GM12865 (cell line): ENCODE measurements at regions not wholly inside any gene's neighbourhood (a gene's known extent, or its start where the extent isn't known, plus 50 kb on each side); places are given as distances from the start of the nearest gene placed in this dataset.

Source experiments
- DNase-seq: peaks from one replicate; pipeline ENCODE4 v3.0.0; 2010; ENCODE audit warnings: low read depth
- H3K4me3 ChIP-seq: 2 replicates; pipeline ENCODE4 v1.5.1; 2011; ENCODE audit warnings: mild to moderate bottlenecking, low read depth, low read length, control low read depth
- TF ChIP-seq, protein P1 (sequence below): IDR thresholded peaks from 2 replicates; pipeline ENCODE4 v1.5.1; 2011; ENCODE audit warnings: low read length, control low read depth, low read depth, inconsistent platforms; ENCODE audit not compliant: insufficient read depth; ENCODE audit errors: missing control alignments

DNA sequence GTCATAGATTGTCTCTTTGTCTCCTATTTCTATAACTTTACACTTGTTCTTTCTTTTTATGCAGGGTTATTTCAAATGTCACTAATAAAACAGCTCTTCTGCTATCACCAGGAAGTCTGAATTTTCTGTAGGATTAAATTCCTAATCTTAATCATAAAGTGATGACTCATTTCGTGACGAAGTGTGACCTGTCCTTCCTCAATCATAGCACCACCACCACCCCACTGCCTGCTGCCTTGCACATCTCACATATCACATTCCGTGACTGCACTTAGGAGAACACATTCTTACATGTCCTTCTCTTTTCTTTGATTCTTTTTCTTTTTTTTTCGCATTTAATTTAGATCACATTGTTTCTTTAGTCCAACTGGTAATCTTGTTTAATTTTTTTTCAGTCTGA lies 57.7 kb upstream of the UGT2B7 start:
- no peak for DNase-seq

DNA sequence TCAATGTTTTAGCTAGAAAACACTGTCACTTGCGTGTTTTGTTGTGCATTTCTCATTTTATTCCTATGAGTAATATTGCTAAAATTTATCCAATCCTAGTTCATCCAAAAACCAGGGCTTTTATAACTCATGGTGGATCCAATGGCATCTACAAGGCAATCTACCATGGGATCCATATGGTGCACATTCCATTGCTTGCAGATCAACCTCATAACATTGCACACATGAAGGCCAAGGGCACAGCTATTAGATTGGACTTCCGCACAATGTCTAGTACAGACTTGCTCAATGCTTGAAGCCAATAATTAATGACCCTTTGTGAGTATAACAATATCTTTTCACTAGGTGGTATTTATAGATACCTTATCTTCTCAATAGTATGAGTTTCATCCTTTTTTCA lies 57.2 kb upstream of the UGT2B7 start:
- DNase-seq, result no peak
- H3K4me3 ChIP-seq, result no peak overlapping the region
- TF ChIP-seq, protein P1, sequence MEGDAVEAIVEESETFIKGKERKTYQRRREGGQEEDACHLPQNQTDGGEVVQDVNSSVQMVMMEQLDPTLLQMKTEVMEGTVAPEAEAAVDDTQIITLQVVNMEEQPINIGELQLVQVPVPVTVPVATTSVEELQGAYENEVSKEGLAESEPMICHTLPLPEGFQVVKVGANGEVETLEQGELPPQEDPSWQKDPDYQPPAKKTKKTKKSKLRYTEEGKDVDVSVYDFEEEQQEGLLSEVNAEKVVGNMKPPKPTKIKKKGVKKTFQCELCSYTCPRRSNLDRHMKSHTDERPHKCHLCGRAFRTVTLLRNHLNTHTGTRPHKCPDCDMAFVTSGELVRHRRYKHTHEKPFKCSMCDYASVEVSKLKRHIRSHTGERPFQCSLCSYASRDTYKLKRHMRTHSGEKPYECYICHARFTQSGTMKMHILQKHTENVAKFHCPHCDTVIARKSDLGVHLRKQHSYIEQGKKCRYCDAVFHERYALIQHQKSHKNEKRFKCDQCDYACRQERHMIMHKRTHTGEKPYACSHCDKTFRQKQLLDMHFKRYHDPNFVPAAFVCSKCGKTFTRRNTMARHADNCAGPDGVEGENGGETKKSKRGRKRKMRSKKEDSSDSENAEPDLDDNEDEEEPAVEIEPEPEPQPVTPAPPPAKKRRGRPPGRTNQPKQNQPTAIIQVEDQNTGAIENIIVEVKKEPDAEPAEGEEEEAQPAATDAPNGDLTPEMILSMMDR, result no peak

More for the DNA sequence above, 57.7 kb upstream of the UGT2B7 start:
- H3K4me3 ChIP-seq, result no peak overlapping the region
- TF ChIP-seq, protein P1, result no peak

DNA sequence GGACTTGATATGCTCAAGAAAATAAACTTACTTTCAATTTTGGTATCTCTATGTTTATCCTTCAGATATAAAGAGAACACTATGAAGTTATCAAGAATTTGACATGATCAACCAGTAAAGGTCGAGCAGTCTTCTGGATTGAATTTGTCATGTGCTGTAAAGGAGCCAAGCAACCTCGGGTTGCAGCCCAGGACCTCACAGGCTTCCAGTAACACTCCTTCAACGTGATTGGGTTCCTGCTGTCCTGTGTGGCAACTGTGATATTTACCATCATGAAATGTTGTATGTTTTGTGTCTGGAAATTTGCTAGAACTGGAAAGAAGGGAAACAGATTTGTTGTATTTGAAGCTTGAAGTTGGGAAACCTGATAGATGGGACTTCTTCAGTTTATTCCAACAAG lies 52.0 kb upstream of the UGT2B7 start:
- H3K4me3 ChIP-seq, result no peak overlapping the region
- no peak for DNase-seq
- TF ChIP-seq, protein P1, result no peak
